Peyer's patch (tissue), 4 donors: ENCODE measurements at regions not wholly inside any gene's neighbourhood (a gene's known extent, or its start where the extent isn't known, plus 50 kb on each side); places are given as distances from the start of the nearest gene placed in this dataset.

Source experiments
- POLR2A ChIP-seq, 2 donors: fragments of 450-650 bp; IDR thresholded peaks; one replicate each; pipeline ENCODE4 v1.5.1; 2017; ENCODE audit warnings: antibody characterized with exemption in 2 of 2, mild to moderate bottlenecking in 2 of 2, moderate library complexity in 2 of 2
- TF ChIP-seq, protein P1 (sequence below), 6 experiments: fragments of 450-650 bp in 4 of 6; fragments of 200-600 bp in 2 of 6; sonication (generic) in 1 of 6; IDR thresholded peaks; one replicate each; pipeline ENCODE4 v1.5.1; 2017 to 2019; ENCODE audit warnings: antibody characterized with exemption in 6 of 6, mild to moderate bottlenecking in 3 of 6, moderate library complexity in 1 of 6

DNA sequence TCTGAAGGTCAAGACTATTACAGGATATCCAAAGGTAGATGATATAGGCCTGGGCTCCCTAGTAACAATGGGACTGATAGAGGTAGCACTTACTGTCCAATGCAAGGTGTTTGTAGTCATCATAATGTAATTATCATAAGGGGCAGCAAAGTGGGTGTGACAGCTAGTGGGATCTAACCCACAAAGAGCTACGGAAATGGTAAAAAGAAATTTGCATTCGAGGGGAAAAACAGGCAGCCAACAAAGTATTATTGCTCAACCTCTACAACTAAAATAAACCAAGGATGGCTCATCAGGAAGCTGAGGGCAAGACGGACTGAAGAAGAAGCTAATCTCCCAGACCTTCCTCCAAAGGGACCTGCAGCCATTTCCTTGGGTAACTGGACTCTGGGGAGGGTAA is 211.0 kb downstream of the WDR11 start:
- TF ChIP-seq, protein P1, sequence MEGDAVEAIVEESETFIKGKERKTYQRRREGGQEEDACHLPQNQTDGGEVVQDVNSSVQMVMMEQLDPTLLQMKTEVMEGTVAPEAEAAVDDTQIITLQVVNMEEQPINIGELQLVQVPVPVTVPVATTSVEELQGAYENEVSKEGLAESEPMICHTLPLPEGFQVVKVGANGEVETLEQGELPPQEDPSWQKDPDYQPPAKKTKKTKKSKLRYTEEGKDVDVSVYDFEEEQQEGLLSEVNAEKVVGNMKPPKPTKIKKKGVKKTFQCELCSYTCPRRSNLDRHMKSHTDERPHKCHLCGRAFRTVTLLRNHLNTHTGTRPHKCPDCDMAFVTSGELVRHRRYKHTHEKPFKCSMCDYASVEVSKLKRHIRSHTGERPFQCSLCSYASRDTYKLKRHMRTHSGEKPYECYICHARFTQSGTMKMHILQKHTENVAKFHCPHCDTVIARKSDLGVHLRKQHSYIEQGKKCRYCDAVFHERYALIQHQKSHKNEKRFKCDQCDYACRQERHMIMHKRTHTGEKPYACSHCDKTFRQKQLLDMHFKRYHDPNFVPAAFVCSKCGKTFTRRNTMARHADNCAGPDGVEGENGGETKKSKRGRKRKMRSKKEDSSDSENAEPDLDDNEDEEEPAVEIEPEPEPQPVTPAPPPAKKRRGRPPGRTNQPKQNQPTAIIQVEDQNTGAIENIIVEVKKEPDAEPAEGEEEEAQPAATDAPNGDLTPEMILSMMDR (IDR thresholded peaks at IDR 0.05): no peak
- TF ChIP-seq POLR2A (IDR thresholded peaks at IDR 0.05): no peak
